ENCODE measurements at regions not wholly inside any gene's neighbourhood (a gene's known extent, or its start where the extent isn't known, plus 50 kb on each side); places are given as distances from the start of the nearest gene placed in this dataset.

GRCh38 chr20:21967481-21967880 is 262.0 kb downstream of the PAX1 start:
- Histone ChIP-seq H3K36me3 (replicated peaks in 1 of 2; ENCODE audit: insufficient read depth in 1 of 2, low read depth in 2 of 2) (no peaks in the 10 kb centered on the region), H3K27me3 (no peaks in the 10 kb centered on the region), H3K4me1 (no peaks in the 10 kb centered on the region), H3K9me3 (no peaks in the 10 kb centered on the region), H3K4me3 (no peak overlapping the region), H3K27ac (no peak overlapping the region)
- no peak for TF ChIP-seq POLR2A (IDR thresholded peaks at IDR 0.05)
- TF ChIP-seq, protein P1, sequence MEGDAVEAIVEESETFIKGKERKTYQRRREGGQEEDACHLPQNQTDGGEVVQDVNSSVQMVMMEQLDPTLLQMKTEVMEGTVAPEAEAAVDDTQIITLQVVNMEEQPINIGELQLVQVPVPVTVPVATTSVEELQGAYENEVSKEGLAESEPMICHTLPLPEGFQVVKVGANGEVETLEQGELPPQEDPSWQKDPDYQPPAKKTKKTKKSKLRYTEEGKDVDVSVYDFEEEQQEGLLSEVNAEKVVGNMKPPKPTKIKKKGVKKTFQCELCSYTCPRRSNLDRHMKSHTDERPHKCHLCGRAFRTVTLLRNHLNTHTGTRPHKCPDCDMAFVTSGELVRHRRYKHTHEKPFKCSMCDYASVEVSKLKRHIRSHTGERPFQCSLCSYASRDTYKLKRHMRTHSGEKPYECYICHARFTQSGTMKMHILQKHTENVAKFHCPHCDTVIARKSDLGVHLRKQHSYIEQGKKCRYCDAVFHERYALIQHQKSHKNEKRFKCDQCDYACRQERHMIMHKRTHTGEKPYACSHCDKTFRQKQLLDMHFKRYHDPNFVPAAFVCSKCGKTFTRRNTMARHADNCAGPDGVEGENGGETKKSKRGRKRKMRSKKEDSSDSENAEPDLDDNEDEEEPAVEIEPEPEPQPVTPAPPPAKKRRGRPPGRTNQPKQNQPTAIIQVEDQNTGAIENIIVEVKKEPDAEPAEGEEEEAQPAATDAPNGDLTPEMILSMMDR (IDR thresholded peaks at IDR 0.05): no peak
- DNase-seq (no peak), ATAC-seq (no peak)
- WGBS, 2 donors: 47 to 52% methylated on average over 5 of the region's 5 CpGs
- intact Hi-C loops (cut with DNase I): no loop called here

- Histone ChIP-seq H3K4me3 (no peak overlapping the region), H3K27ac (no peak overlapping the region), H3K27me3 (no peaks in the 10 kb centered on the region), H3K36me3 (replicated peaks in 1 of 2; ENCODE audit: insufficient read depth in 1 of 2, low read depth in 2 of 2) (no peaks in the 10 kb centered on the region), H3K9me3 (no peaks in the 10 kb centered on the region), H3K4me1 (no peaks in the 10 kb centered on the region)
- ATAC-seq (no peak), DNase-seq (no peak)
- intact Hi-C loops (cut with DNase I): no loop called here
- TF ChIP-seq, protein P1 (IDR thresholded peaks at IDR 0.05): no peak
- TF ChIP-seq POLR2A (IDR thresholded peaks at IDR 0.05): no peak
These were observed 251.1 kb downstream of the PAX1 start for GRCh38 chr20:21956591-21956990.

GRCh38 chr20:21947406-21947805 is 241.9 kb downstream of the PAX1 start:
- DNase-seq: no peak
- no peak for ATAC-seq
- Histone ChIP-seq H3K27ac (no peak overlapping the region), H3K27me3 (no peaks in the 10 kb centered on the region), H3K4me3 (no peak overlapping the region), H3K4me1 (no peaks in the 10 kb centered on the region), H3K9me3 (no peaks in the 10 kb centered on the region), H3K36me3 (replicated peaks in 1 of 2; ENCODE audit: insufficient read depth in 1 of 2, low read depth in 2 of 2) (no peaks in the 10 kb centered on the region)
- 28 to 31% methylated on average over 2 of the region's 2 CpGs for WGBS, 2 donors
- intact Hi-C loops (cut with DNase I): no loop called here
- TF ChIP-seq POLR2A (IDR thresholded peaks at IDR 0.05): no peak
- TF ChIP-seq, protein P1 (IDR thresholded peaks at IDR 0.05): no peak

- DNase-seq: no peak
- 53 to 56% methylated on average over 5 of the region's 5 CpGs for WGBS, 2 donors
- intact Hi-C loops (cut with DNase I): no loop called here
These were observed 238.8 kb downstream of the PAX1 start for GRCh38 chr20:21944227-21944626.

More at GRCh38 chr20:21944227-21944626, 238.8 kb downstream of the PAX1 start:
- H3K4me1 ChIP-seq: no peaks in the 10 kb centered on the region
- ATAC-seq: no peak
- TF ChIP-seq, protein P1 (IDR thresholded peaks at IDR 0.05): no peak
- TF ChIP-seq POLR2A (IDR thresholded peaks at IDR 0.05): no peak
- no peak overlapping the region for H3K27ac ChIP-seq
- H3K36me3 ChIP-seq (replicated peaks in 1 of 2; ENCODE audit: insufficient read depth in 1 of 2, low read depth in 2 of 2): no peaks in the 10 kb centered on the region
- H3K27me3 ChIP-seq: no peaks in the 10 kb centered on the region
- H3K9me3 ChIP-seq: no peaks in the 10 kb centered on the region
- H3K4me3 ChIP-seq: no peak overlapping the region

All from body of pancreas (tissue), 4 donors.